Activated naive CD4-positive, alpha-beta T cell treated with anti-CD3 and anti-CD28 coated beads, Interleukin-2, amount 50 U/mL, for 24 hours (primary cell): ENCODE measurements at regions not wholly inside any gene's neighbourhood (a gene's known extent, or its start where the extent isn't known, plus 50 kb on each side); places are given as distances from the start of the nearest gene placed in this dataset.

Experiments used
- H3K27ac Mint-ChIP-seq: one replicate; pipeline ENCODE4 v1.8.0; 2021; ENCODE audit warnings: mild to moderate bottlenecking, mixed read lengths
- H3K27me3 Mint-ChIP-seq: one replicate; pipeline ENCODE4 v1.8.0; 2021; ENCODE audit warnings: mixed read lengths
- H3K36me3 Mint-ChIP-seq: one replicate; pipeline ENCODE4 v1.8.0; 2021; ENCODE audit warnings: mixed read lengths
- H3K4me1 Mint-ChIP-seq: one replicate; pipeline ENCODE4 v1.8.0; 2021; ENCODE audit warnings: mixed read lengths
- H3K4me3 Mint-ChIP-seq: one replicate; pipeline ENCODE4 v1.8.0; 2021; ENCODE audit warnings: mild to moderate bottlenecking, mixed read lengths
- H3K9me3 Mint-ChIP-seq: one replicate; pipeline ENCODE4 v1.8.0; 2021; ENCODE audit warnings: mixed read lengths

- peaks cover 17% of the 10 kb centered on the region for H3K9me3 Mint-ChIP-seq
- no peak overlapping the region for H3K27ac Mint-ChIP-seq
Observed at GRCh38 chr16:35911899-35912298, 2452.5 kb downstream of the TP53TG3F start.

GRCh38 chr16:35931722-35932121, 2472.3 kb downstream of the TP53TG3F start:
- H3K9me3 Mint-ChIP-seq = peaks cover 6% of the 10 kb centered on the region
- H3K36me3 Mint-ChIP-seq = no peaks in the 10 kb centered on the region
- no peaks in the 10 kb centered on the region for H3K4me1 Mint-ChIP-seq
- no peak overlapping the region for H3K4me3 Mint-ChIP-seq
- H3K27ac Mint-ChIP-seq = no peak overlapping the region
- H3K27me3 Mint-ChIP-seq = no peaks in the 10 kb centered on the region

More at GRCh38 chr16:35911899-35912298, 2452.5 kb downstream of the TP53TG3F start:
- no peaks in the 10 kb centered on the region for H3K27me3 Mint-ChIP-seq
- H3K4me3 Mint-ChIP-seq = no peak overlapping the region
- no peaks in the 10 kb centered on the region for H3K4me1 Mint-ChIP-seq
- peaks cover 5% of the 10 kb centered on the region for H3K36me3 Mint-ChIP-seq
